ENCODE measurements at regions not wholly inside any gene's neighbourhood (a gene's known extent, or its start where the extent isn't known, plus 50 kb on each side); places are given as distances from the start of the nearest gene placed in this dataset.
A peak's percentile ranks its signal among the peaks of the same experiment; 100 is the strongest.

GRCh38 chr11:91396236-91397133 lies 828.1 kb upstream of the FAT3 start:
- Histone ChIP-seq H3K4me3 (ENCODE audit: insufficient read depth, low read depth, low read length) (no peak overlapping the region), H3K4me2 (ENCODE audit: low read depth, low read length) (no peak overlapping the region), H4K91ac (ENCODE audit: insufficient read depth, low read depth, low read length) (no peak overlapping the region), H4K5ac (ENCODE audit: low read depth, low read length) (no peak overlapping the region), H3K56ac (ENCODE audit: extremely low read depth, insufficient read depth, low read length) (no peak overlapping the region), H3K23ac (ENCODE audit: low read depth, low read length) (no peak overlapping the region), H3K4me1 (ENCODE audit: control insufficient read depth, insufficient read depth, low read length) (no peaks in the 10 kb centered on the region), H2AK5ac (ENCODE audit: low read depth, low read length) (no peak overlapping the region), H3K27me3 (ENCODE audit: control insufficient read depth, insufficient read depth, low read length) (no peaks in the 10 kb centered on the region), H4K20me1 (ENCODE audit: insufficient read depth, low read length) (no peaks in the 10 kb centered on the region), H2AK9ac (replicated peaks; ENCODE audit: low read depth, low read length, poor library complexity) (no peak overlapping the region), H3K36me3 (ENCODE audit: control insufficient read depth, insufficient read depth, low read length) (no peaks in the 10 kb centered on the region), H2BK120ac (ENCODE audit: low read depth, low read length) (no peak overlapping the region), H4K8ac (ENCODE audit: low read depth in 2 of 2, low read length in 2 of 2) (no peak overlapping the region), H2BK15ac (ENCODE audit: low read depth, low read length) (no peak overlapping the region), H2BK5ac (ENCODE audit: low read depth, low read length, poor library complexity, severe bottlenecking) (no peak overlapping the region), H3K27ac (ENCODE audit: insufficient read depth, low read length) (no peak overlapping the region), H3K4ac (ENCODE audit: low read depth, low read length) (no peak overlapping the region), H3K9me3 (ENCODE audit: control insufficient read depth, insufficient read depth, low read length) (no peaks in the 10 kb centered on the region), H3K14ac (replicated peaks; ENCODE audit: low read depth, low read length) (no peak overlapping the region), H3K18ac (ENCODE audit: low read depth, low read length) (no peak overlapping the region), H2AFZ (replicated peaks; ENCODE audit: low read length, poor library complexity) (no peak overlapping the region), H2BK20ac (ENCODE audit: low read depth, low read length) (no peak overlapping the region), H3K9me1 (ENCODE audit: insufficient read depth, low read length) (no peaks in the 10 kb centered on the region), H3K79me1 (ENCODE audit: low read depth in 1 of 2, low read length in 2 of 2) (no peaks in the 10 kb centered on the region), H3K9ac (ENCODE audit: low read depth, low read length) (no peak overlapping the region)
- dilution Hi-C loops (cut with HindIII; ENCODE audit: low sequenced_read_pairs, unreplicated experiment) (no loop called here), in situ Hi-C loops (cut with MboI; ENCODE audit: low sequenced_read_pairs) (no loop called here), intact Hi-C loops (cut with micrococcal nuclease) (no loop called here)
- DNase-seq (peak; percentile 0), ATAC-seq (ENCODE audit: low read depth) (no peak)
- BruUV-seq (replicated peaks): no TSS peak
- TF ChIP-seq BHLHE40 (IDR thresholded peaks at IDR 0.05; ENCODE audit: low read depth, low read length) (no peak), MAZ (IDR thresholded peaks at IDR 0.05; ENCODE audit: borderline replicate concordance, low read depth, low read length) (no peak), CTCF (conservative IDR thresholded peaks at IDR 0.05; ENCODE audit: low read depth, low read length) (no peak), USF2 (IDR thresholded peaks at IDR 0.05; ENCODE audit: low read depth, low read length) (no peak), CHD1 (IDR thresholded peaks at IDR 0.05; ENCODE audit: low read depth, low read length) (no peak), FOS (IDR thresholded peaks at IDR 0.05; ENCODE audit: low read depth, low read length) (no peak), ELK1 (IDR thresholded peaks at IDR 0.05; ENCODE audit: borderline replicate concordance, low read depth, low read length) (no peak), SMC3 (IDR thresholded peaks at IDR 0.05; ENCODE audit: low read depth, low read length) (no peak), MXI1 (IDR thresholded peaks at IDR 0.05; ENCODE audit: borderline replicate concordance, low read depth, low read length) (no peak), POLR2A (IDR thresholded peaks at IDR 0.05; ENCODE audit: low read depth, low read length) (no peak), CEBPB (IDR thresholded peaks at IDR 0.05; ENCODE audit: low read depth, low read length) (no peak), MAFK (IDR thresholded peaks at IDR 0.05; ENCODE audit: low read depth, low read length) (no peak)
- CTCF ChIA-PET: interaction anchor here (1.1 kb wide), 1 partner anchor 8 kb away, joined by 3 read pairs; no protein-coding TSS in a partner anchor
- POLR2A ChIA-PET (ENCODE audit: unreplicated experiment): no interaction called here
- WGBS, 2 experiments (ENCODE audit: extremely low coverage in 2 of 2, insufficient read length in 1 of 2): no CpG with 5 or more reads among the region's 6 CpGs

Measured in IMR-90 (cell line).